ENCODE measurements at regions not wholly inside any gene's neighbourhood (a gene's known extent, or its start where the extent isn't known, plus 50 kb on each side); places are given as distances from the start of the nearest gene placed in this dataset.

DNA sequence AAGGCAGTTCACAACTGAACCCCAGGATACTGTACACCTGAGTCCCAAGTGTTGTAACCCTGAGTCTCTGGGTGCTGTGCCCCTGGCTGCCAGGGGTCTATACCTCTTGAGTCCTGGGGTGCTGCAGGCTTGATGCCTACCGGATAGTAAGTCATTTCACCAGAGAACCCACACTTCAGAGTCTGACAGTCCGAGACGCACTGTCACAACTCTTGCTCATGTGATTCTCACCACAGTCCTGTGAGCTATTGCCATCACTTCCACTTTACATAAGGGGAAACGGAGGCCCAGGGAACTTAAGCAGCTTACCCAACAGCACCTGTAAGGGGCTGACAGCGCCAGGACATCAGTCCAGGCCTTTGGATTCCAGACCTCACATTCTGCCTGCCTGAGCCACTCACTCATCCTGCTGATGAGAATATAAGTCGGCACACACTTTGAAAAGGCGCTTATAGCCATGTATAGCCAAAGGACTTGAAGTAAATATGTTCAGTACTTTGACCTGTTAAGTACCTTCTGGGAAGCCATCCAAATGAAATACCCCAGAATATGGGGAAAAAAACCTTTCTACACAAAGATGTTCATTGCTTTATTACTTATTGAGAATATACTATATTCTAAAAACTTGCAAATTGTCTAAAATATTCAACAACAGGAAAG is 180.7 kb upstream of the ID2 start:
- TF ChIP-seq, protein P1, sequence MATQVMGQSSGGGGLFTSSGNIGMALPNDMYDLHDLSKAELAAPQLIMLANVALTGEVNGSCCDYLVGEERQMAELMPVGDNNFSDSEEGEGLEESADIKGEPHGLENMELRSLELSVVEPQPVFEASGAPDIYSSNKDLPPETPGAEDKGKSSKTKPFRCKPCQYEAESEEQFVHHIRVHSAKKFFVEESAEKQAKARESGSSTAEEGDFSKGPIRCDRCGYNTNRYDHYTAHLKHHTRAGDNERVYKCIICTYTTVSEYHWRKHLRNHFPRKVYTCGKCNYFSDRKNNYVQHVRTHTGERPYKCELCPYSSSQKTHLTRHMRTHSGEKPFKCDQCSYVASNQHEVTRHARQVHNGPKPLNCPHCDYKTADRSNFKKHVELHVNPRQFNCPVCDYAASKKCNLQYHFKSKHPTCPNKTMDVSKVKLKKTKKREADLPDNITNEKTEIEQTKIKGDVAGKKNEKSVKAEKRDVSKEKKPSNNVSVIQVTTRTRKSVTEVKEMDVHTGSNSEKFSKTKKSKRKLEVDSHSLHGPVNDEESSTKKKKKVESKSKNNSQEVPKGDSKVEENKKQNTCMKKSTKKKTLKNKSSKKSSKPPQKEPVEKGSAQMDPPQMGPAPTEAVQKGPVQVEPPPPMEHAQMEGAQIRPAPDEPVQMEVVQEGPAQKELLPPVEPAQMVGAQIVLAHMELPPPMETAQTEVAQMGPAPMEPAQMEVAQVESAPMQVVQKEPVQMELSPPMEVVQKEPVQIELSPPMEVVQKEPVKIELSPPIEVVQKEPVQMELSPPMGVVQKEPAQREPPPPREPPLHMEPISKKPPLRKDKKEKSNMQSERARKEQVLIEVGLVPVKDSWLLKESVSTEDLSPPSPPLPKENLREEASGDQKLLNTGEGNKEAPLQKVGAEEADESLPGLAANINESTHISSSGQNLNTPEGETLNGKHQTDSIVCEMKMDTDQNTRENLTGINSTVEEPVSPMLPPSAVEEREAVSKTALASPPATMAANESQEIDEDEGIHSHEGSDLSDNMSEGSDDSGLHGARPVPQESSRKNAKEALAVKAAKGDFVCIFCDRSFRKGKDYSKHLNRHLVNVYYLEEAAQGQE (IDR thresholded peaks at IDR 0.05; ENCODE audit: insufficient read depth in 1 of 2, low read depth in 2 of 2, low read length in 2 of 2): no peak
- TF ChIP-seq TAF1 (IDR thresholded peaks at IDR 0.05; ENCODE audit: borderline replicate concordance, insufficient read depth, low read length): no peak
